Lung (tissue), 11 donors: ENCODE measurements at regions not wholly inside any gene's neighbourhood (a gene's known extent, or its start where the extent isn't known, plus 50 kb on each side); places are given as distances from the start of the nearest gene placed in this dataset.
A peak's percentile ranks its signal among the peaks of the same experiment; 100 is the strongest.

Experiments used
- ATAC-seq: fragments of 200-7000 bp; cut with Tn5 transposase; one replicate; pipeline ENCODE4 v1.9.1; 2020; ENCODE audit warnings: moderate number of reproducible peaks; ENCODE audit not compliant: insufficient read depth, low FRiP score
- DNase-seq, 3 donors: peaks; one replicate each; pipeline ENCODE4 v3.0.0-alpha.2; 2013 to 2017
- H3K27ac ChIP-seq, 2 donors: one replicate each; pipeline ENCODE4 v1.5.1; 2013; ENCODE audit warnings: mild to moderate bottlenecking in 2 of 2, moderate library complexity in 2 of 2, control low read depth in 1 of 2, inconsistent platforms in 1 of 2, low read depth in 1 of 2, low read length in 1 of 2
- H3K27me3 ChIP-seq, 3 donors: one replicate each; pipeline ENCODE4 v1.5.1; 2013; ENCODE audit warnings: low read length in 2 of 3; ENCODE audit not compliant: control insufficient read depth in 3 of 3, insufficient read depth in 3 of 3
- H3K36me3 ChIP-seq, 4 donors: one replicate each; pipeline ENCODE4 v1.5.1; 2013; ENCODE audit warnings: low read length in 4 of 4, mild to moderate bottlenecking in 1 of 4, moderate library complexity in 1 of 4; ENCODE audit not compliant: control insufficient read depth in 4 of 4, insufficient read depth in 4 of 4
- H3K4me1 ChIP-seq, 5 donors: one replicate each; pipeline ENCODE4 v1.5.1; 2013; ENCODE audit warnings: low read length in 5 of 5, mild to moderate bottlenecking in 2 of 5, moderate library complexity in 1 of 5; ENCODE audit not compliant: control insufficient read depth in 5 of 5, insufficient read depth in 5 of 5
- H3K4me3 ChIP-seq: one replicate; pipeline ENCODE4 v1.5.1; 2013; ENCODE audit warnings: mild to moderate bottlenecking, control low read depth, moderate library complexity
- H3K9ac ChIP-seq, 2 donors: one replicate each; pipeline ENCODE4 v1.5.1; 2013; ENCODE audit warnings: low read length in 2 of 2, control low read depth in 1 of 2; ENCODE audit not compliant: insufficient read depth in 1 of 2
- H3K9me3 ChIP-seq, 4 donors: one replicate each; pipeline ENCODE4 v1.5.1; 2013; ENCODE audit warnings: low read length in 3 of 4, mild to moderate bottlenecking in 1 of 4, moderate library complexity in 1 of 4; ENCODE audit not compliant: control insufficient read depth in 4 of 4, insufficient read depth in 3 of 4
- CTCF ChIP-seq: IDR thresholded peaks from 2 replicates; pipeline ENCODE4 v1.5.1; 2012; ENCODE audit warnings: mild to moderate bottlenecking; ENCODE audit errors: control extremely low read depth, extremely low read depth
- WGBS, 2 donors: extraction: QIAGEN DNeasy Blood & Tissue Kit; methylation state at CpG; one replicate each; pipeline ENCODE4 v1.1.7; 2013; 5-methylcytosine and 5-hydroxymethylcytosine counted together
- donor health status: control.
- donor health status: control.
- donor health status: Bipolar disorder and iron deficiency.
- donor health status: healthy.
- donor health status: DM: yes; HTN: yes; CAD: no.

GRCh38 chr9:28004900-28005299 is 431.6 kb upstream of the C9orf72 start:
- no peak overlapping the region for H3K27ac ChIP-seq
- H3K4me3 ChIP-seq = no peak overlapping the region
- H3K36me3 ChIP-seq = no peaks in the 10 kb centered on the region
- H3K27me3 ChIP-seq = no peaks in the 10 kb centered on the region
- ATAC-seq (no peak), DNase-seq (peak in 2 of 3 donors; percentile 46 to 58)
- no peak for TF ChIP-seq CTCF
- H3K4me1 ChIP-seq = no peaks in the 10 kb centered on the region
- 42 to 44% methylated on average over 4 of the region's 4 CpGs for WGBS, 2 donors
- H3K9me3 ChIP-seq = no peaks in the 10 kb centered on the region
- no peak overlapping the region for H3K9ac ChIP-seq

- ATAC-seq = no peak
Observed at GRCh38 chr9:28005779-28006178, 432.5 kb upstream of the C9orf72 start.

GRCh38 chr9:28007097-28007817 is 434.0 kb upstream of the C9orf72 start:
- Histone ChIP-seq H3K27ac (no peak overlapping the region), H3K9me3 (peaks cover 0 to 1% (median 0%) of the 10 kb centered on the region in 4 donors), H3K36me3 (no peaks in the 10 kb centered on the region), H3K9ac (no peak overlapping the region), H3K27me3 (no peaks in the 10 kb centered on the region), H3K4me3 (no peak overlapping the region), H3K4me1 (no peaks in the 10 kb centered on the region)
- 69 to 79% methylated on average over 7 of the region's 7 CpGs for WGBS, 2 donors
- ATAC-seq (no peak), DNase-seq (no peak)
- TF ChIP-seq CTCF = no peak

More at GRCh38 chr9:28005779-28006178, 432.5 kb upstream of the C9orf72 start:
- TF ChIP-seq CTCF = no peak
- H3K36me3 ChIP-seq = no peaks in the 10 kb centered on the region
- no peak overlapping the region for H3K4me3 ChIP-seq
- no peak for DNase-seq
- no peaks in the 10 kb centered on the region for H3K27me3 ChIP-seq
- H3K9me3 ChIP-seq = no peaks in the 10 kb centered on the region
- no peak overlapping the region for H3K9ac ChIP-seq
- no peak overlapping the region for H3K27ac ChIP-seq
- no peaks in the 10 kb centered on the region for H3K4me1 ChIP-seq
- 82 to 95% methylated on average over 1 of the region's 1 CpG for WGBS, 2 donors

- ATAC-seq = no peak
- H3K9ac ChIP-seq = no peak overlapping the region
- H3K36me3 ChIP-seq = no peaks in the 10 kb centered on the region
- H3K27ac ChIP-seq = no peak overlapping the region
- DNase-seq = no peak
- H3K4me1 ChIP-seq = peaks cover 0 to 4% (median 0%) of the 10 kb centered on the region in 5 donors
- TF ChIP-seq CTCF = no peak
- H3K9me3 ChIP-seq = peaks cover 0 to 1% (median 0%) of the 10 kb centered on the region in 4 donors
- H3K4me3 ChIP-seq = no peak overlapping the region
- no peaks in the 10 kb centered on the region for H3K27me3 ChIP-seq
Observed at GRCh38 chr9:28014212-28014611, 440.9 kb upstream of the C9orf72 start.
